AG08395 (cell line): ENCODE measurements at regions not wholly inside any gene's neighbourhood (a gene's known extent, or its start where the extent isn't known, plus 50 kb on each side); places are given as distances from the start of the nearest gene placed in this dataset.
"Not testable (repeated sequence)": the region's sequence is repeated elsewhere in the genome, so short reads cannot be mapped to it uniquely, and the experiment has no call there.

Experiments used
- DNase-seq: peaks from one replicate; pipeline ENCODE4 v3.0.0; 2012; ENCODE audit warnings: mixed read lengths, low spot score

DNA sequence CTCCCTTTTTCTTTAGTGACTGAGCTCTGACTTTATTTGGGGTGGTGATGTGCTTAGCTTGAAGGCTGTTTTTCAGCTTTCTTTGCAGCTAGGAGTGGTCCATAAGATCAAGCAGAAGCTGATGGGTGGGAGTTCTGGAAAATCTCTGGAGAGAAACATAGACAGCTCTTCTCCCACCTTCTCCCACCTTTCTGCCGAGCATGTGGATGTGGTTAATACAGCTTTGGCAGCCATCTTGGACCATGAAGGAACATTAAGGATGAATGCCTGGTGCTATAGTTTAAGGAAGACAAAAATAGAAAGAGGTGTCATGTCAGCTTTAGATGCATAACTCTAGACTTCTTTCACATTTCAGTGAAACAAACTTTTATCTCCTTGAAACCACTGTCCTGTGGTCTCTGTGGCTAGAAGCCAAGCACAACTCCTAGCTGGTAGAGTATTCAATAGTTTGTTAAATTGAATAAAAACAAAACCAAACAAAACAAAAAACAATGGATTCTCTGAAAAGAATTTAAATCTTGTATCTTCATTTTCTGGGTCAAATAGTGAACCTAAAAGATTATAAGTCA lies 203.6 kb upstream of the SESN3 start:
- DNase-seq, result no peak

DNA sequence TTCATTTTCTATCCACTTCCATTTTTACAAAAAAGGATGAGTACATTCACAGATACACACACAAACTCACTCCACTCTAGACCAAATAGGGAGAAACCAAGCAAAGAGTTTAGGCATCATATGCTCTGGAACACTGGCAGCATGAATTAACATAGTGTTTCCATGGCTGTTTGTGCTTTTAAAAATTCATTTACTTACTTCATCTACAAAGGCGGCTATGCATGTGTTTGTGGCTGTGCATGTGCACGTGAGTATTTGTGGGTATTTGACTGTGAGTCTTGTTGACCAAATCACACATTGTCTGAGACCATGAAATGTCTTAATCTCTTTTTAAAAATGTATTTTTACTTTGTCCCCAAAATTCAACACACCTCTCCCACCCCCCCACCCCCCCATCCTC lies 203.0 kb upstream of the SESN3 start:
- DNase-seq, result no peak

DNA sequence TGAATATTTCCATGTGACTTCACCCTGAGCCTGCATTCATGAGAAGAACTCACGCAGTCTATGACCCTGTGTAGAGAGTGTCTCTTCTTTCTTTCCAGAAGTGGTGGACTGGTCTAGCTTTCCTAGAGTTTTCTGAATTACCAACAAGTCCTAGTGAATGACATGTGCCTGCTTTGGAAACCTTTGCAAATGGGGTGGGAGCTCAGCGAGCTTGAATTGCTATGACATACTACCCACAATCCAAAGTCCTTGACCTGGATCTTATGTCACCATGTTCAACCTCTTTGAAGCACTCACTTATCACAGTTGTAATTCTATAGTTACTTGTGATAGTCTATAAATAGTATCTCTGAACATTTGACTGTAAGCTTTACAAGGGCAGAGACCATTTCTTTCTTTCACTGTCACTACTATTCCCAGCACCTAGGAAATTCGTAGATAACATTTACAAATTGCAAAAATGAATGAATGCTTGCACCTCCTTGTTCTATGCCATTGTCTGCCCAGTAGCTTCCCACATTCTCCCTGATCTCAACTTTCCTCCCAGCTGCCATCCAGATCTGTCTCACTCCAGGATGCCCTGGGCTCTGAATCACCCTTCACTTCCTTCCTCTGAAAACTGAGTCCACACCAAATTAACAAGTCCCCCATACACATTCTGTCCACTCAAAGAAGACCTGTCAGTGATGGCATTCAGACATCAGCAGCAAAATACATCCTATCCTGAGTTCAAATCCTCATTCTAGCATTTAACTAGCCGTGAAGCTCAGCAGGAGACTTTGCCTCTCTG lies 201.9 kb upstream of the SESN3 start:
- DNase-seq, result no peak

GRCh38 chr11:95429376-95429907 lies 198.4 kb upstream of the SESN3 start:
- DNase-seq, result no peak

- DNase-seq, result no peak
Observed at GRCh38 chr11:95426823-95427462, 195.9 kb upstream of the SESN3 start.

GRCh38 chr11:95419915-95420314 lies 188.9 kb upstream of the SESN3 start:
- peak; percentile 80 for DNase-seq

- no peak for DNase-seq
Observed at GRCh38 chr11:95418916-95419315, 187.9 kb upstream of the SESN3 start.

DNA sequence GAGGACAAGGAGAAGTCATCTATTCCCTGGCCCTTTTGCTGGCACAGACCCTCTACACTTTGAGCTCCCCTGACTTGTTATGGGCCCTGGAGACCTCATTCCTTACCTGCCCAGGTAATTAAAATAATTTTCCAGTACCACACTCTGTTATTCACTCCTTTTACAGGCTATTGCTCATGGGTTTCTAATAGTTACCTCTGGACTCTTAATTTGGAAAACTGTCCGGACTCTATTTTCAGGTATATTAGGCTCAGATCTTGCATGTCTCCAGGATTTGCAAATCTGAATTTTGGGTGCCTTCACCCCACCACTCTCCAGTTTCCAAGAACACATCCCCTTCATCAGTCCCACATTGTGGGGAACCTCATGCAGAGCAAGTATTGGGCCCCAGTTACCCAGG lies 186.8 kb upstream of the SESN3 start:
- no peak for DNase-seq

DNA sequence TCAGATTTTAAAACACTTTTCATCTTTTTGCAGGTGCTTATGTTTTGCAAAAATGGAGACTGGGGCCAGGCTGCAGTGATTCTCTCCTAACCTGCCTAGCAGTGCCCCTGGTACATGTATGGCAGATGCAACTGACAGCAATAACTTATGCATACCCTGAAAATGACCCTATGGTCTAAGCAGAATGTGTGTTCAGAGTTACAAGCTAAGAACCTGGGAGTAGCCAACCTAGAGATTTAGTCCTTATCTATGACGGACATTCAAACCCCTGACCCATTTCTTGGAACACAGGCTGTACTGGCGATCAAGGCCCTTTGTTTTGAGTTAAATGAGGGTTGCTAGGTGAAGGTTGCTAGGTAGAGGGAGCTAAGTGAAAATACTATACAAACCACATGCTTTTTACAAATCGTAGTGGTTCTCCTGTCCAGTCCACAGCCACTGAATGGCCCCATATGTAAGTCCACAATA lies 184.9 kb upstream of the SESN3 start:
- no peak for DNase-seq

- DNase-seq, result no peak
Observed at GRCh38 chr11:95414217-95414616, 183.2 kb upstream of the SESN3 start.

GRCh38 chr11:95413761-95414160 lies 182.8 kb upstream of the SESN3 start:
- DNase-seq, result no peak

GRCh38 chr11:95413021-95413420 lies 182.0 kb upstream of the SESN3 start:
- no peak for DNase-seq

- DNase-seq, result no peak
Observed at GRCh38 chr11:95412074-95412473, 181.1 kb upstream of the SESN3 start.

DNA sequence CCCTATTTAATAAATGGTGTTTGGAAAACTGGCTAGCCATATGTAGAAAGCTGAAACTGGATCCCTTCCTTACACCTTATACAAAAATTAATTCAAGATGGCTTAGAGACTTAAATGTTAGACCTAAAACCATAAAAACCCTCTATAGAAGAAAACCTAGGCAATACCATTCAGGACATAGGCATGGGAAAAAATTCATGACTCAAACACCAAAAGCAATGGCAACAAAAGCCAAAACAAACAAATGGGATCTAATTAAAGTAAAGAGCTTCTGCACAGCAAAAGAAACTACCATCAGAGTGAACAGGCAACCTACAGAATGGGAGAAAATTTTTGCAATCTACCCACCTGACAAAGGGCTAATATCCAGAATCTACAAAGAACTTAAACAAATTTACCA lies 179.7 kb upstream of the SESN3 start:
- DNase-seq, result not testable (repeated sequence)

GRCh38 chr11:95406271-95406670 lies 175.3 kb upstream of the SESN3 start:
- no peak for DNase-seq

- DNase-seq, result no peak
Observed at GRCh38 chr11:95404370-95404769, 173.4 kb upstream of the SESN3 start.

DNA sequence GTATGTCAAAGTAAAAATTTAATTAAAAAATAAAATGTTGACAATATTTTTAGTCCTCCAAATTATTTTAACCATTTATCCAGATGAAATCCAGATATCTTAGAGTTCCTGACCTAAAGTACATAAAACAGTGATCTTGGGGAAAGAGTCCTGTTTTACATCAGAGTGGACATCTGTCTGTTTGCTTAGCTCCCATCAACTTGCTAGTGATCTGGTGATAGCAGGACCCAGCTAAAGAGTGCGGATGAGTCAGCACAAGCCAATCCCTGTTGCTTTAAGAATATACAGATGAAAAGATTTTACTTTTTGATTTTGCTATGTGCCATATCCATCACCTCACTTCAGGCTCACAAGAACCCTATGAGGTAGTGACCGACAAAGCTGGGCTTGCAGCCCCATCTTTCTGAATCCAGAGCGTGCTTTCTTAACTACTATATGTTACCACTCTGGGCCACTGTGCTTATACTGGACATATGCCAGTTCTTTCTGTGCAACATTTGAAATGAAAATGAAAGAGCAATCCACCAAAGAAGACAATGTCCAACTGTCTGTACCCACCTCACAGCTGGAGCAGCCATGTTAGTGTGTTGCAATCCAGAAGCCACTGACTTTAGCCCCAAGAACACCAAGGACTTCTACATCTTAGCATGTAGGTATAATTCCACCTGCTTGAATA lies 167.6 kb upstream of the SESN3 start:
- no peak for DNase-seq

GRCh38 chr11:95392644-95393043 lies 161.6 kb upstream of the SESN3 start:
- no peak for DNase-seq

DNA sequence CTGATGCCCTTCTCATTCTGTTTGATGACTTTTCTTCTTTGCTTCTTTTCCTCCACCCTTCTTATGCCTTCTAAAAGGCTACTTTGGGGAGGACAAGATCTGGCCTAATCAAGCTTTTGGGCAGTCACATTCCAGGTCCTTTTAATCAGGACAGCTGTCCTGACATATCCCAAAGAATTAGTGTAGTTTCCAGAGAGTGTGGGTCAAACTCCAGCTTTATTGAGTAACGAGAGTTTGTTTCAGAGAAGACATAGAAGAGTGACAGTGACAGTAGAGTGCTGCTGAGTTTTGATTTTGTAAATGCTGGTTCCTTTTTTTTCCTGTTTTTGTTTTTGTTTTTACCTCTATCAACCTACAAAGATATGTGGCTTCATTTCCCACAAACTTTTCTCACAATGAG lies 158.4 kb upstream of the SESN3 start:
- DNase-seq, result no peak

DNA sequence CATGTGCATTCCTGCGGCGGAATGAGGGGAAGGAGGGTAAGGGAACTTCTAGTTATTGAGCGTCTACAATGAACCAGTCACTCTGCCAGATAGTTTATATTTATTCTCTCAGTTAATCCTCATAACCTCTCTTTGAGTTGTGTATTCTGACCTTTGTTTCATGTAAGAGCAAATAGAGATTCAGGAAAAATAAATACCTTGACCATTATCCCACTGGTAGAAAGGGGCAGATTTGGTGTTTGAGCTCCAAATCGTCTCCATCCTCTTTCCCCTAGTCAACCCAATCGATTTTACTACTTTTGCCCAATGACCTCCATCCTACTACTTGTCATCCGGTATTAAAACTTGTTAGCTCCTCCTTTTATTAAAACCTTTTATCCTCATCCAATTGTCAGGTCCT lies 157.1 kb upstream of the SESN3 start:
- DNase-seq, result no peak

- DNase-seq, result no peak
Observed at GRCh38 chr11:95387325-95387724, 156.3 kb upstream of the SESN3 start.

- DNase-seq, result no peak
Observed at GRCh38 chr11:95385577-95385976, 154.6 kb upstream of the SESN3 start.

DNA sequence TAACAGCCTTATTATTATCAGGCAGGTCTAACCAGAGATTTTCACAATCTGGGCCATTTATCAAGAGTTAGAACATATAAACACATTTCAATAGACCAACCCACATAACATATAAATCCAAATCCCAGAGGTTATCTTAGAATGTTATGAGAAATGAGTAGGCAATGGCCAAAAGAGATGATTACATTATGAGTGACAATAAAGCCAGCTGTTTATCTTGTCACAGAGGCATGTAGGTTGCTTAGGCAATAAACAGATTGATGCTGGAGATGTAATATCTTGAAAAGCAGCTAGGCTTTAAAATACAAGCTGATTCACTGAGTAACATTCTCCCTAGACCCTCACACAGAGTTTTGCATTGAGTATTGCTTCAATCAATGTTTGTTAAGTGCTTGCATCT lies 148.5 kb upstream of the SESN3 start:
- no peak for DNase-seq
